HG02970 (cell line): ENCODE measurements at regions not wholly inside any gene's neighbourhood (a gene's known extent, or its start where the extent isn't known, plus 50 kb on each side); places are given as distances from the start of the nearest gene placed in this dataset.

Experiments used
- ATAC-seq: cut with Tn5 transposase; IDR thresholded peaks from one replicate; pipeline ENCODE4 v1.9.1; 2021; ENCODE audit warnings: mild to moderate bottlenecking, moderate library complexity, moderate number of reproducible peaks; ENCODE audit not compliant: unreplicated experiment, low FRiP score

DNA sequence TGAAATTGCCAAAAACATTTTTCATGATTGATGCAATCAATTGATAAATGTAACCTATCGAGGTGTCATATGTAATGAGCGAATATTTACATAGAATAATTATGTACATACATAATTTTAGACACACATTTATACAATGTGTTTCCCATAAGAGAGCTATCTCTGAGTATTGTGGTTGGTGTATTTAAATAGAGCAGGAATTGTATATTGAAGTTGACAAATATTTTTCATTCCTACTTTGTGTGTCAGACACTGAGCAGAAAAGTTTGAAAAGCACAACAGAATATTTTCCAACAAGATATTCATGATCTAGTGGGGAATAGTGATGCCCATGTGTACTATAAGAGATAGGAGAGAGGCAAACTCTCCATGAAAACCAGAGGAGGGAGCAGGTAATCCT lies 295.2 kb downstream of the ANKRD50 start:
- ATAC-seq, result no peak

DNA sequence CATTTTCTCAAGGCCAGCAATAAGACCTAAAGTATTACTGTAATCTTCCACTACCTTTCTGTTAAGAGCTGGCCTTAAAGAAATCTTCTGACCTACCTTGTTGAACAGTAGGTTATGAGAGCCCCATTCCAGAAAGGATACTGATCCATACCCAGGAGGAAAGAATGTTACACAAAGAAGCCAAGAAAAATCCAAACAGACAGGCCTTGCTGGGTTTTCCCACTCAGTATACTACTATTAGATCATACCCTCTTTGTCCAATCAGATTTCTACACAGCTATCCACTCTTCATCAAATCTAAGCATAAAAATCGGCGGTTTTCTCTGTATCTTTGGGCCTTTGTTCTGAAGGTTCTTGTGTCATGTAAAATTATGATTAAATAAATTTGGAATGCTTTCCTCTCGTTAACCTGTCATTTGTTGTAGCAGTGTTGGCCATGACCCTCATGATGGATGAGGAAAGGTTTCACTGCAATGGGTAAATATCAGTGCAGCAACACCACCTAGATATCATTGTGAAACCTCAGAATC lies 292.3 kb downstream of the ANKRD50 start:
- no peak for ATAC-seq

DNA sequence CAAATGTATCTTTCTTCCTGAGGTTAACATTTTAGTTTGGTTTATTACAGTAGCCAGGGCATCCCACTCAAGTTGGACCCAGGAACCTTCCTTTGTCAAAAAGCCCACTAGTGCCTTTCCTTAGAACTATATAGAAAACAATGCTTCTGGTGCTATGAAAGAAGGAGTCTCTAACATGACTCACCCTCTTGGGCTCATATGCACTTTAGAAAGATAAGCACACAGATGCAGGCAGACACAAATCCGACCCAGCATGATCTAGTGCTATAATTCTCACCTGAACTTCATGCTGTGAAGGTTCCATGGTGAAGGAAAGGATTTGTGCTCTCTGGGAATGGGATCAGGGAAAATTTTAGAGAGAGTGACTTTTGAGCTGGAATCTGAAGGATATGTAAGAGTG lies 289.4 kb downstream of the ANKRD50 start:
- no peak for ATAC-seq

DNA sequence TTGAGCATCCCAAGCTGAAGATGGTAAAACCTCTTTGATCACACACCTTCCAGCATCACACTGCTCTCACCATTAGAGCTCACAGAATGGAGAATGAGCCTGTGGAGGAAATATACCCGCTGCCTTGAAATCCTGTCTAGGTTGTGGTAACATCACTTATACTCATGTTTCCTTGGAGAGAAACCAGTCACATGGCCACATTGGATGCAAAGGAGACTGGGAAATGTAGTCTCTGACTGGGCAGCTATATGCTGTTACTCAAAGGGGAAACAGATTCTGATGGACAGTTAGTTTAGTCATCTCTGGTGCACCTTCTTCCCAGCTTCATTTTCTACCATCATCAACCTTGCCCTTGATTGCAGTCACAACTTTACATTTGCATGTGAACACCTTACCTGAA lies 286.3 kb downstream of the ANKRD50 start:
- no peak for ATAC-seq

DNA sequence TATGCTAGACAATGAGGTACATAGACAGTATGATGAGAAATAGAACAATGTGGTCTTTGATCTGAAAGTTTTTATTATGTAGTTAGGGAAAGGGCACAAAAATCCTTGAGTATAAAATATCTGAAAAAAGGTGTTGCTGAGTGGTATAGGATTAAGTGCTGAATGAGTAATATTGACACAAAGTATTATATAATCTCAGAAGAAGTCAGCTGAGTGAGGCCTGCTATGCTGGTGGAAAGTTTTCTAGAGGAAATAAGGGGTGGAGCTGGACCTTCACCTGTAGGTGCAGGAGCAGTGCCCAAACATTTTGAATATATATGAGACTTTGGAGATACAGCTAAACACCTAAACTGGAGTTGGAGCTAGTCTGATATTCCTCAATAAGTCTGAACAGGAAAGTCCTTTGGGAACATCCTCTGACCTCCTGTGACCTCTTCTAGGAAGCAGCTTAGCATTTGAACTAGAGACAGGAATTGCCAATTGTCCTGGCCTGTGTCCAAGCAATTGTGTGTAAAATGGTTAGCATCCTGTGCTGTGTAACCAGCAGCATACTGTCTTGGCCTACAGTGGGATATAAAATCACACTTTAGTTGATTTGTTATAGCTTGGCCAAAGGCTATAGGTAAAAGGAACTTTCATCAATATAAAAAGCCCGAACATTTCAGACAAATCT lies 285.3 kb downstream of the ANKRD50 start:
- no peak for ATAC-seq

DNA sequence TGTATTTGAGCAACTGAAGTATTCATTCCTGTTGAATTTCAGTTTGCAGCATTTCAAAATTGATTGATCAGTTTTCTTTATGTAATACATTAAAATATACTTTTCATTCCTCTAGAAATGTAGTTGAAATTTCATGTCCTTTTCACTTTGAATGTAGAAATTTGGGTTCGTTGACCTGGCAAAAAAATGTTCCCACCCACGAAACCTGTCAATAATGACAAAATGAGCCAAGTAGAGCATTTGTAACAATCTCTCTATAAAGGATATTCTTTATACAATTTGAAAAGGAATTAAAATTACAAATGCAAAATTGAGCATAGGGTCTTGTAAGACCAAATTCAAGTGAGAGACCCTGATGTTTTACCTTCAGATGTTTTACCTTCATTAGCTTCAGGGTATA lies 283.9 kb downstream of the ANKRD50 start:
- no peak for ATAC-seq

DNA sequence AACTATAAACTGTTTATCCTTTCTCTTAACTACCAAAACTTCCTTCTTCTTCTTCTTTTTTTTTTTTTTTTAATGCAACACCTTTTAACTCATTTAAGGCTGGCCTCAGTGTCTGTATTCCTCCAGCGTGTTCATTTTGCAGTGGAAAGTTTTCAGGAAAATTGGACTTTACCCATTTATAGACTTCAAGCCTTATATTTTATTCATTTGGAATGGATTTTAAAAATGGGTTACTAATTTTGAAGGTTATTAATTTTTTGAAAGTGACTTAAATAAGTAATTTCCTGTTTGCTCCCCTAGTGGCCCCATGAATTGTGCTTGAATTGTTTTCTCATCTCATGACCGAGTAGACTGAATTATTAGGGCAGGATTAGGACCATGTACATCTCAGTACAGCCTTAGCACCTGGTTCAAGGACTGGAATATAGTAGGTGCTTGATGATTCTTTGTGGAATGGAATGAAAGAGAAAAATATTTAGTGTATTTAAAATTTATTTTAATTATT lies 282.7 kb downstream of the ANKRD50 start:
- no peak for ATAC-seq

DNA sequence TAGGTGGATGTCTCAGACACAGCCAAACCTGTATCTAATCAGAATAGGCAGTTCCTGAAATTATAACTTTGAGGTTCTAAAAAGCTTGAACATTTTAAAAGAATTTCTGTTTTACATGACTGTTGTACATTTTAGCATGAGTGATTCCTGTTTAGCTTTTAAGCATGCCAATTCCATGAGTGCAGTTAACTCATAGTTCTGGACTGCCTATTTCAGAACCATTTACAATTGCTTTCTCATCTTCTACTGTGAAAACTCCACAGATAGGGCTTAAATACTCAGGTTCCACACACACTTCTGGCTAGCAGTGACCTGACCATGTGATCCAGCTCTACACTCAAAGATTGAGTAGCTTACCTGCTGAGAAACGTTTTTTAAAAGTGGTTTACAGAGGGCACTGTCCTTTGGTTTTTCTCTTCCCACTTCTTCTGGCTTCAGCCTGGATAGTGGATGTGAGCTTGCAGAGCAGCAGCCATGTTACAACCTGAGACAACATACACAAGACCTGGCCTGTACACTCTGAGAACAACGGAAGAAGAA lies 280.8 kb downstream of the ANKRD50 start:
- no peak for ATAC-seq

DNA sequence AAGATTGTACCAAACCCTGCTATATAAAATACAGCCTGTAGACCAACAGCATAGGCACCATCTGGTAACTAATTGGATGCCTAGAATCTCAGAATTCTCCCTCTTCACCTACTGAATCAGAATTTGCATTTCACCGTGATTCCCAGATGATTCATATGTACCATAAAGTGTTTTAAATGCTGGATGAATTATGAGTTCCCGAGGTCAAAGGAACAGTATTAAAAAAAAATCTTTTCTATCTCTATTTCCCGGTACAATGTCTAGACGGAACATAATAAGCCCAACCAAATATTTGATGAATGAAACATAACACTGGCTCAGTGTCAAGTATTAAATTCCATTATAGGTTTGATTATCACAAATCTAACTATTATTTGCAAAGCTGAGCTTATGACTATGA lies 280.0 kb downstream of the ANKRD50 start:
- ATAC-seq, result no peak

DNA sequence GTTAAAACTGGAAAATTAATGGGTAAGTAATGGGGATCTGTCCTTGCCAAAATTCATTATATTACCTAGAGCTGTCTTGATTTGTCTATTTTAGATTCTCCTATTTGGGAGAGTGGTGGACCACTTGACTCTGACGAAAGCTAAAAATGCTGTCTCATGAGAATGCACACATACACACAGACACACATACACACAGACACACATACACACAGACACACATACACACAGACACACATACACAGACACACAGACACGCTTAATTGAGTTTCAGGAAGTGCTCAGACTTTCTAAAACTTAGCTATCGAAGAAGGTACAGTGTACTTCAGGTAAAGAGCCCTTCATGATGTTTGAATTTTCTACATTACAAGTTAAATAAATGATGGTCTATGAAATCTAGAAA lies 279.5 kb downstream of the ANKRD50 start:
- ATAC-seq, result no peak

DNA sequence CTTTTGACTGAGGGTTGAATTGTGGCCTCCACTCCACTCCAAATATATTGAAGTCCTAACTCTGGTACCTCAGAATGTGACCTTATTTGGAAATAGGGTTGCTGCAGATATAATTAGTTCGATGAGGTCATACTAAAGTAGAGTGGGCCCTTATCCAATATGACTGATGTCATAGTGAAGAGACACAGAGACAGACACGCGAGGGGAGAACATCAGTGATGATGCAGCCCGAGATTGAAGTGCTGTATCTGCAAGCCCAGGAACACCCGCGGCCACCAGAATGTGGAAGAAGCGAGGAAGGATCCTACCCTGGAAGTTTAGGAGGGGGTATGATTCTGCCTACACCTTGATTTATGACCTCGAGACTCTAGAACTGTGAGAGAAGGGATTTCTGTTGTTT lies 279.0 kb downstream of the ANKRD50 start:
- no peak for ATAC-seq

DNA sequence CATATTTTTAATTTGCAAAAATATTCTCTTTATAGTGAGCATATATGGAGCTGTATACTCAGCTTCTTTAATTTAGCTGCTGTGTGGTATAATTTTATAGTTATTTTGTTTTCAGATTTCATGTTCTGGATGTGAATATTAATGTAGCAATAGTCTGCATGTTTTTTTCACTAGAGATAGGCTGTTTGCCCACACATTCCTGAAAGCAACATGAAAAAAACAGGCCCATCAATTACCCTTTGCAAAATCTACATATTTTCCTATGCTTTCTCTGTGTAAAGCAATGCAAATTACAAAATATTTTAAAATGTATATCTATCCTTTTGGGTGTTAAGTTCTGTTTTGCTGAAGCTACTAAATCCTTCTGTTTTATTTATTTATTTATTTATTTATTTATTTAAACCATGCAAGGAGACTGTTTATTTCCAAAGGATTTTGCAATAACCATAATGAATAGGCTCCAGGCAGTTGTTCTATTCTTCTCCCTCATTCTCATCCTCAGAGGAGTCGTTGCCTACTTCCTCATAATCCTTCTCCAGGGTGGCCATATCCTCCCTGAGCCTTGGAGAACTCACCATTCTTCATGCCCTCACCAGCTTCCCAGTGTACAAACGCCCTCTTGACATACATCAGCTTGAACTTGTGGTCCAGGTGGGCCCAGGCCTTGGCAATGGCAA lies 277.1 kb downstream of the ANKRD50 start:
- ATAC-seq, result no peak

DNA sequence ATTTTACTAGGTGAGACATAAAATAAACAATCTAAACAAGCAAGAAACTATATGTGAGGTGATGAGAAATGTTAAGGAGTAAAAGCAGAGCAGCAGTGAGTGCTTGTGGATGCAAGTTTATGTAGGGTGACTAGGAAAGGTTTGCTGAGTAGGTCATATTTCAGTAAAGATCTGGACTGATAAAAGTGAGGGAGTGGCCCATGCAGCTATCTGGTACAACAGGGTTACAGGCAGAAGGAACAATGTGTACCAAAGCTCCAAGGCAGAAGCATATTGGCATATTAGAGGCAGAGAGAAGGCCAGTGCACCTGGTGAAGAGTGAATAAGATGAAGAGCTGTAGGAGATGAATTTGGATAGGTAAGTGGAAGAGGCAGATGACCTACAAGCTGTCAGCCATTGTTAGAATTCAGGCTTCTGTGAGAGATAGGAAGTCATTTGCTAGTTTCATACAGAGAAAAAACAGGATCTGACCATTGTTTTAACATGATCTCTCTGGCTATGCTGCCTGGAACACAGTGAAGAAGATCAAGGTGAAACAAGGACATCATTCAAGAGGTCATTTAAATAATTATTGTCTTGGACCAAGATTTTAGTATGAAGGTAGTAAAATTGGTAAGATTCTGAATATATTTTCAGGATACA lies 274.6 kb downstream of the ANKRD50 start:
- no peak for ATAC-seq

DNA sequence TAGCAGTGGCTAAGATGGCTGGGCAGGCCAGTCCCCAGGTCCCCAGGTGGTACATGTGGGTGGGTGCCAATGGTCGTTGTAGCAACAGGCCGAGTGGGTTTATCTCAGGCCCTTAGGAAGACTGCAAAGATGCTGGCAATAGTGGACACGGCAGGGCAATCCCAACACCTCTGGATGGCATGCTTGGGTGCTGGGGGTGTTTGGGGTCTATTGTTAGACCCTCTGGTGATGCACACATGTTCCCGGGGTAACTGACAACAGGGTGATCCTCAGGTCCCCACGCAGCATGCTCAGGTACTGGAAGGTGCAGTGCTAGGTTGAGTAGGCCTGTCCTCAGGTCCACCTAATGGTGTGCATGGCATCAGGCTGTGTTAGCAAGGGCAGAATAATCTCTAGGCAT lies 267.5 kb downstream of the ANKRD50 start:
- ATAC-seq, result no peak

DNA sequence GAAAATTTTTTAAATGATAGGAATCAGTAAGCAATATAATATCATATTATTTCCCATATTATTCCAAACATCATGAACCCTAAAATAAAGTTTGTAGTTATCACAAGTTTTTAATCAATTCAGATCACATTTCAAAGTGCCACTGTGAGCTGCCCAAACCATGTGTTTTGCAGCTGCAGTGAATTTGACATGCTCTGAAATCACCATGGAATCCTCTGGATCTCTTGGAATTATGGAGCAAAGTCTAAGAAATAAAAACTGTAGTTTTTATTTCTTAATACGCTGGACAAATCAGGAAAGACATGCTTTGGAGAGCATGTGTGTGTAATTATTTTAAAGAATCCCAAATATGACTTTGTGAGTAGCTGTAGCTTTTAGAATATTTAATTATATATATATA lies 262.7 kb downstream of the ANKRD50 start:
- no peak for ATAC-seq

DNA sequence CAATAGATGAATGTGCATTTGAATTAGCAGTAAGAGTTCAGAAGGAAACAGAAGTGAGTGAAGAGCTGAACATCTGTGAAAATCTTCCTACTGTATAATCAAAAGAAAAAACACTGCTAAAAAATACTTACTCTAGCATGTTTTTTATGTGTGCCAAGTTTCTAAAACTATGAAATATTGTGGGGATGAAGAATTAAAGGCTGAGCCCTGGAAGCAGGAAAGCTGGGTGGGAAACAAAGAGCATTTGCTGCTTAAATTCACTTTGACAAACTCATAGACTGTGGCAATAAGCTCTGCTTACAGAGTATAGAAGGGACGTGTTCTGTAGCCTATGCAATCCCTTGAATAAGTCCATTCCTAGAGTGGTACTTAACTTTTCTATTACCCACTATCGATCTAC lies 261.7 kb downstream of the ANKRD50 start:
- ATAC-seq, result no peak

DNA sequence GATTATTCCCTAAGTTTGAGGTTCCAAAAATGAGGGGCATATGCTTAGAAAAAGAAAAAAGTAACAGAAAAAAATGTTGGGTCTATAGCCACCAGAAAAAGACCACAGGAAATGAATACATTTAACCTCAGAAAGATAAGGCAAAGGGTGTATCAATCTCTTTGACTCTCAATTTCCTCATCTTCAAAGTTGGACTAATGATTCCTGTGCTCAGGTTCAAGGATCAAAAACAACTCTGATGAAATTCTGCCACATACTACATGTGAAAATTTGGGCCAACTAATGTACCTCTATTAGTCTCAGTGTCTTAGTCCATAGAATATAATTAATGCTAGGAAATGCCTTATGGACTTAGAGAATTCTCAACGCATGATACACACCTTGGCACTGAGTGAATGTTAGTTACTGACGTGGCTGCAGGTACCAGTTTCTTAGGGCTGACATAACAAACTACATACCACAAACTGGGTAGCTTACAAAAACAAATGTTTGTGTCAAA lies 257.7 kb downstream of the ANKRD50 start:
- no peak for ATAC-seq

DNA sequence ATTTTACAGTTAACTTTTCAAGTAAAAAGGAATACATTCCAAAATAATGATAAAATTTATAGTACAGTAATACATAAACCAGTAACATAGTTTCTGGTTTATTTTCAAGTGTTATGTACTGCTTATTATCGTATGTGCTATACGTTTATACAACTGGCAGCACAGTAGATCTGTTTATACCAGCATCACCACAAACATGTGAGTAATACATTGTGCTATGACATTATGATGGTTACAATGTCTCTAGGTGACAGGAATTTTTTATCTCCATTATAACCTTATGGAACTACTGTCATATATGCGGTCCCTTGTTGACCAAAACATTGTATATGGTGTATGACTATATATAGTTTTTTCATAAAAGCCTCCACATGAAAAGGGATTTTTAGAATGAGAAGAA lies 256.9 kb downstream of the ANKRD50 start:
- no peak for ATAC-seq

DNA sequence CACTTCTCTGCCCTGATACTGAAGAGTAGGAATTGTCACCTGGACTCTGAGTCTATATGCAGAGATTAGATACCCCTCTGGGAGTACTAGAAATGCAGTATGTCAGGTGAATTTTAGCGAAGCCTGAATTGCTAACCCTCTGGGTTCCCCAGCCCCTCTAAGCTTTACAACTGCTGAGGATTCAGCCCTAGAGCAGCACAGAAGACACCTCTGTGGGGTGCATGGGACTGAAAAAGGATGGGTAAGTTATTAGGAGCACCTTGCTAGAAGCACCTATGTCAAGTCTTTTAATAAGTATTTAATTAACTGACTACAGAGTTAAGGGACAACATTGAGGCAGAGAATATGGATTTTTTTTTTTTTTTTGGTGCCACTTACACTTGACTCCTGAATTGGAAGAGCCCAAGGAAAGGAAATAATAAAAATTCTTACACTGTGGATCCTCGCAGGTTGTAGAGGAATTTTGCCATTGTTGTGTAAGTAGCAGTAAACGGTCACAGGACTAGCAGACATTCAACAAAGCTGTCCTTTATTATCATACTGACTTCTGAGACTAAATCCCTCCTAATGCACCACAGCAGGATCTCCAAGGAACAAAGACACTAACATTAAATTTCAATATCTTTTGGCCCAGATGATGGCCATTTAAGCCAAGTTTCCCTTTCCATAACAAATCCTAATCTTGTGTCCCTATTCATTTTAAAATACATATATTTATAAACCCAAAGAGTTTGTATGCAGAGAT lies 253.2 kb downstream of the ANKRD50 start:
- ATAC-seq, result no peak

DNA sequence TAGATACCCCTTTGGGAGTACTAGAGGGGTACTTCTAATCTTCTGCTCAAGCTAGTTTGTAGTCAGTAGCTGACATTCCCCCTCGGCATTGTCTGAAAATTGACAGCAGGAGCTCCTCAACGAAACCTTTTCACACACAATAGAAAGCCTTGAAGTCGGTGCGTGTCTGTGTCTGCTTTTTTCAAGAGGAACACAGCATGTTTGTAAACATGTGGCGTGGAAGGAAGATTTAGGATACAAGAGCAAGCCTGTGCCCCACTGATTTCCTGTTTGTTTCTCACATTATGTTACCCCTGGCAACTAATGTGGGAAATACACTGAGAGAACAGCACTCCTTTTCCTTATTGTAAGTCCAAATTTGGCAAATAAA lies 252.6 kb downstream of the ANKRD50 start:
- ATAC-seq, result no peak
